Thyroid gland (tissue), 4 donors: ENCODE measurements at regions not wholly inside any gene's neighbourhood (a gene's known extent, or its start where the extent isn't known, plus 50 kb on each side); places are given as distances from the start of the nearest gene placed in this dataset.

ENCODE experiments used
- POLR2A ChIP-seq, 2 donors: fragments of 450-650 bp; IDR thresholded peaks; one replicate each; pipeline ENCODE4 v1.6.1; 2017; ENCODE audit warnings: antibody characterized with exemption in 2 of 2, mild to moderate bottlenecking in 2 of 2, moderate library complexity in 1 of 2
- TF ChIP-seq, protein P1 (sequence below), 6 experiments: fragments of 200-600 bp in 3 of 6; fragments of 450-650 bp in 3 of 6; sonication (generic) in 3 of 6; IDR thresholded peaks; one replicate each; pipeline ENCODE4 v1.5.1; 2016 to 2019; ENCODE audit warnings: antibody characterized with exemption in 6 of 6, mild to moderate bottlenecking in 2 of 6, inconsistent platforms in 1 of 6, moderate library complexity in 1 of 6

DNA sequence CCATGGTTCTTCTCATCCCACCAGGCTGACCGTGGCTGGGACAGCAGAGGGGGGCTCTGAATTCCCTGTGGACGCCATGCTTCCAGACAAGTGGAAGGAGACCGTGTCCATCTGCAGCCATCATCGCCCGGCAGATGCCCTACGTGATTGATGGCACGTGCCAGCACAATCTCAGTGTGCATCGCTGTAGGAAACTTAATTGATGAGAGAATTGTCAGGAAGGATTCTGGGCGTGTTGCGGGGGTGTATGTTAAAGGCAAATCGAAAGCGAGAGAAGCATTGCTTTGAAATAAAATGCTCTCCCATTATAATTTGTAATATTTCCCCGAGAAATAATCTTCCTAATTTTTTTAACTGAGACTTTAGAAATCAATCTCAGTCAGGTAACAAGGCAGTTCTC lies 185.5 kb upstream of the CDH4 start:
- TF ChIP-seq, protein P1, sequence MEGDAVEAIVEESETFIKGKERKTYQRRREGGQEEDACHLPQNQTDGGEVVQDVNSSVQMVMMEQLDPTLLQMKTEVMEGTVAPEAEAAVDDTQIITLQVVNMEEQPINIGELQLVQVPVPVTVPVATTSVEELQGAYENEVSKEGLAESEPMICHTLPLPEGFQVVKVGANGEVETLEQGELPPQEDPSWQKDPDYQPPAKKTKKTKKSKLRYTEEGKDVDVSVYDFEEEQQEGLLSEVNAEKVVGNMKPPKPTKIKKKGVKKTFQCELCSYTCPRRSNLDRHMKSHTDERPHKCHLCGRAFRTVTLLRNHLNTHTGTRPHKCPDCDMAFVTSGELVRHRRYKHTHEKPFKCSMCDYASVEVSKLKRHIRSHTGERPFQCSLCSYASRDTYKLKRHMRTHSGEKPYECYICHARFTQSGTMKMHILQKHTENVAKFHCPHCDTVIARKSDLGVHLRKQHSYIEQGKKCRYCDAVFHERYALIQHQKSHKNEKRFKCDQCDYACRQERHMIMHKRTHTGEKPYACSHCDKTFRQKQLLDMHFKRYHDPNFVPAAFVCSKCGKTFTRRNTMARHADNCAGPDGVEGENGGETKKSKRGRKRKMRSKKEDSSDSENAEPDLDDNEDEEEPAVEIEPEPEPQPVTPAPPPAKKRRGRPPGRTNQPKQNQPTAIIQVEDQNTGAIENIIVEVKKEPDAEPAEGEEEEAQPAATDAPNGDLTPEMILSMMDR (IDR thresholded peaks at IDR 0.05), result no peak
- no peak for TF ChIP-seq POLR2A (IDR thresholded peaks at IDR 0.05)
